H1 (cell line): ENCODE measurements at regions not wholly inside any gene's neighbourhood (a gene's known extent, or its start where the extent isn't known, plus 50 kb on each side); places are given as distances from the start of the nearest gene placed in this dataset.

Experiments used
- BRCA1 ChIP-seq: IDR thresholded peaks from 2 replicates; pipeline ENCODE4 v1.6.1; 2012; ENCODE audit warnings: low read depth, low read length, improper control_type of control experiment
- EP300 ChIP-seq, 2 experiments: IDR thresholded peaks; 1 replicate in 1 of 2; 2 replicates in 1 of 2; pipeline ENCODE4 v1.6.1; 2011 to 2012; ENCODE audit warnings: low read depth in 2 of 2, low read length in 2 of 2, mild to moderate bottlenecking in 2 of 2, borderline replicate concordance in 1 of 2, inconsistent platforms in 1 of 2, moderate library complexity in 1 of 2
- HDAC6 ChIP-seq: IDR thresholded peaks from one replicate; pipeline ENCODE4 v1.7.1; 2012; ENCODE audit warnings: low read depth, mild to moderate bottlenecking, inconsistent platforms, low read length, moderate library complexity
- JUND ChIP-seq: IDR thresholded peaks from 2 replicates; pipeline ENCODE4 v1.6.1; 2011; ENCODE audit warnings: mild to moderate bottlenecking, improper control_type of control experiment, low read length
- KDM5A ChIP-seq: fragments of 200-600 bp; IDR thresholded peaks from 2 replicates; pipeline ENCODE4 v1.7.1; 2012; ENCODE audit warnings: mild to moderate bottlenecking, low read length, inconsistent platforms, mixed read lengths
- NRF1 ChIP-seq: IDR thresholded peaks from 2 replicates; pipeline ENCODE4 v1.6.1; 2011; ENCODE audit warnings: mild to moderate bottlenecking, low read depth, low read length, improper control_type of control experiment
- POLR2AphosphoS5 ChIP-seq: IDR thresholded peaks from 2 replicates; pipeline ENCODE4 v1.6.1; 2011; ENCODE audit warnings: low read depth, low read length
- POU5F1 ChIP-seq: IDR thresholded peaks from 2 replicates; pipeline ENCODE4 v1.6.1; 2011; ENCODE audit warnings: low read depth, mild to moderate bottlenecking, low read length, moderate library complexity
- TAF1 ChIP-seq: IDR thresholded peaks from 2 replicates; pipeline ENCODE4 v1.6.1; 2011; ENCODE audit warnings: mild to moderate bottlenecking, low read depth, low read length
- TF ChIP-seq, protein P1 (sequence below): IDR thresholded peaks from 2 replicates; pipeline ENCODE4 v1.6.1; 2012; ENCODE audit warnings: low read length, inconsistent platforms
- TF ChIP-seq, protein P2 (sequence below), 3 experiments: IDR thresholded peaks; 1 replicate in 2 of 3; 2 replicates in 1 of 3; pipeline versions ENCODE4 v1.5.1 to v1.6.1; 2011; ENCODE audit warnings: low read length in 3 of 3, mild to moderate bottlenecking in 3 of 3, inconsistent platforms in 2 of 3, low read depth in 1 of 3, moderate library complexity in 1 of 3; ENCODE audit not compliant: insufficient read depth in 1 of 3; ENCODE audit errors: control extremely low read depth in 1 of 3
- TF ChIP-seq, protein P3 (sequence below): IDR thresholded peaks from 2 replicates; pipeline ENCODE4 v1.6.1; 2012; ENCODE audit warnings: inconsistent platforms

DNA sequence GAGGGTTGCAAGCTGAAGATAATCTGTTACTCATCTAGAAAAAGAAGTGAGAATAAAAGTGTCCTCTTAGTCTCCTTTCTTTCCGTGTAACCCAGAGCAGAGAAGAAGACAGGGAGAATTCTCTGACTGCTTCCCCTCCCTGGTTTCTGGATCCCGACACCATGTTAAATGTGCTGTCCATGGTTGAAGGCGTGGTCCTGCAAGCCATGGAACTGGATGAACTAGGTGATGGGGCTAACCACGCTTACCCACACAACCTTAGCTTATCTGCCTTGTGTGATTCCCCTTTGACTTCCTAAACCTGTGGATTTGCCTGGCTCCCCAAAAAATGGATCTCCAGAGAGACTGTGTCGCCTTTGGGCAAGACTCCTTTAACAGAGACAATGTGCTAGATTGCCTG is 907.6 kb downstream of the FSTL5 start:
- TF ChIP-seq TAF1 (no peak), JUND (no peak), BRCA1 (no peak), NRF1 (no peak), POLR2AphosphoS5 (no peak), POU5F1 (no peak), HDAC6 (no peak), KDM5A (no peak), EP300 (IDR thresholded peaks at IDR 0.05; ENCODE audit: borderline replicate concordance in 1 of 2, low read depth in 2 of 2, low read length in 2 of 2) (no peak)
- TF ChIP-seq, protein P1, sequence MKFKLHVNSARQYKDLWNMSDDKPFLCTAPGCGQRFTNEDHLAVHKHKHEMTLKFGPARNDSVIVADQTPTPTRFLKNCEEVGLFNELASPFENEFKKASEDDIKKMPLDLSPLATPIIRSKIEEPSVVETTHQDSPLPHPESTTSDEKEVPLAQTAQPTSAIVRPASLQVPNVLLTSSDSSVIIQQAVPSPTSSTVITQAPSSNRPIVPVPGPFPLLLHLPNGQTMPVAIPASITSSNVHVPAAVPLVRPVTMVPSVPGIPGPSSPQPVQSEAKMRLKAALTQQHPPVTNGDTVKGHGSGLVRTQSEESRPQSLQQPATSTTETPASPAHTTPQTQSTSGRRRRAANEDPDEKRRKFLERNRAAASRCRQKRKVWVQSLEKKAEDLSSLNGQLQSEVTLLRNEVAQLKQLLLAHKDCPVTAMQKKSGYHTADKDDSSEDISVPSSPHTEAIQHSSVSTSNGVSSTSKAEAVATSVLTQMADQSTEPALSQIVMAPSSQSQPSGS: no peak
- TF ChIP-seq, protein P2, sequence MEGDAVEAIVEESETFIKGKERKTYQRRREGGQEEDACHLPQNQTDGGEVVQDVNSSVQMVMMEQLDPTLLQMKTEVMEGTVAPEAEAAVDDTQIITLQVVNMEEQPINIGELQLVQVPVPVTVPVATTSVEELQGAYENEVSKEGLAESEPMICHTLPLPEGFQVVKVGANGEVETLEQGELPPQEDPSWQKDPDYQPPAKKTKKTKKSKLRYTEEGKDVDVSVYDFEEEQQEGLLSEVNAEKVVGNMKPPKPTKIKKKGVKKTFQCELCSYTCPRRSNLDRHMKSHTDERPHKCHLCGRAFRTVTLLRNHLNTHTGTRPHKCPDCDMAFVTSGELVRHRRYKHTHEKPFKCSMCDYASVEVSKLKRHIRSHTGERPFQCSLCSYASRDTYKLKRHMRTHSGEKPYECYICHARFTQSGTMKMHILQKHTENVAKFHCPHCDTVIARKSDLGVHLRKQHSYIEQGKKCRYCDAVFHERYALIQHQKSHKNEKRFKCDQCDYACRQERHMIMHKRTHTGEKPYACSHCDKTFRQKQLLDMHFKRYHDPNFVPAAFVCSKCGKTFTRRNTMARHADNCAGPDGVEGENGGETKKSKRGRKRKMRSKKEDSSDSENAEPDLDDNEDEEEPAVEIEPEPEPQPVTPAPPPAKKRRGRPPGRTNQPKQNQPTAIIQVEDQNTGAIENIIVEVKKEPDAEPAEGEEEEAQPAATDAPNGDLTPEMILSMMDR (IDR thresholded peaks at IDR 0.05; ENCODE audit: control extremely low read depth in 1 of 3, insufficient read depth in 1 of 3, low read depth in 1 of 3, low read length in 3 of 3): no peak
- TF ChIP-seq, protein P3, sequence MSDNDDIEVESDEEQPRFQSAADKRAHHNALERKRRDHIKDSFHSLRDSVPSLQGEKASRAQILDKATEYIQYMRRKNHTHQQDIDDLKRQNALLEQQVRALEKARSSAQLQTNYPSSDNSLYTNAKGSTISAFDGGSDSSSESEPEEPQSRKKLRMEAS: no peak
